HL-60 (cell line): ENCODE measurements at regions not wholly inside any gene's neighbourhood (a gene's known extent, or its start where the extent isn't known, plus 50 kb on each side); places are given as distances from the start of the nearest gene placed in this dataset.

ENCODE experiments used
- DNase-seq, 2 experiments: peaks; one replicate each; pipeline ENCODE4 v3.0.0-alpha.2; 2010 to 2020; ENCODE audit warnings: low read depth in 1 of 2, low spot score in 1 of 2
- H3K27ac ChIP-seq: fragments of 250-450 bp; sonication (Bioruptor Pico); replicated peaks from 2 replicates; pipeline ENCODE4 v1.5.1; 2020; ENCODE audit warnings: mild to moderate bottlenecking, moderate library complexity
- H3K27me3 ChIP-seq: fragments of 250-450 bp; sonication (Bioruptor Pico); 2 replicates; pipeline ENCODE4 v1.5.1; 2021; ENCODE audit warnings: mild to moderate bottlenecking, moderate library complexity; ENCODE audit not compliant: insufficient read depth, poor library complexity, severe bottlenecking
- H3K4me3 ChIP-seq: replicated peaks from 2 replicates; pipeline ENCODE4 v1.5.1; 2011; ENCODE audit warnings: mild to moderate bottlenecking, control low read depth, low read length; ENCODE audit not compliant: insufficient read depth
- GABPA ChIP-seq: IDR thresholded peaks from 2 replicates; pipeline ENCODE4 v1.6.1; 2012; ENCODE audit warnings: low read depth
- POLR2AphosphoS5 ChIP-seq: IDR thresholded peaks from 2 replicates; pipeline ENCODE4 v1.6.1; 2012; ENCODE audit warnings: low read depth
- REST ChIP-seq: IDR thresholded peaks from 2 replicates; pipeline ENCODE4 v1.6.1; 2012; ENCODE audit warnings: low read depth; ENCODE audit not compliant: insufficient replicate concordance
- SPI1 ChIP-seq: IDR thresholded peaks from 2 replicates; pipeline ENCODE4 v1.6.1; 2012; ENCODE audit warnings: low read depth, mild to moderate bottlenecking, borderline replicate concordance
- TF ChIP-seq, protein P1 (sequence below): IDR thresholded peaks from one replicate; pipeline ENCODE4 v1.5.1; 2011; ENCODE audit warnings: low read length, control low read depth, inconsistent platforms; ENCODE audit not compliant: insufficient read depth

GRCh38 chr10:125226005-125226404 is 65.6 kb upstream of the CTBP2 start:
- H3K27ac ChIP-seq: no peak overlapping the region
- no peak overlapping the region for H3K4me3 ChIP-seq
- DNase-seq: no peak
- H3K27me3 ChIP-seq: no peaks in the 10 kb centered on the region
- no peak for TF ChIP-seq REST

DNA sequence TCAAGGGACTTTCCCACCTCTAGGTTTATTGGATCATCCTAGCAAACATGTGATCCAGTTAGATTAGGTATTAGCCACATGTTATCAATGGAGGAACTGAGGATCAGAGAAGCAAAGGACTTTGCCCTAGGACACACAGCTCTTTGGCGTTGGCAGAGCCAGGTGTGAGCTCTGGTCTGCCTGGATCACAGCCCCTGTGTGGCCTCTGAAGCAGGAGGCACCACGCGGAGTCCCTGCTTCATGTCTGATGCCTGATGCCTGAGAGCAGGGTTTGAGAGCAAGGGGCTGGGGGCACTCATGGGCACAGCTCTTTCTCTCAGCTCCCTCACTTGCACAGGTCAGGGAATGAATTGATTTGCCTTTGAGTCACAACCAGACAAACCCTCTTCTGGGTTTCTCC is 64.7 kb upstream of the CTBP2 start:
- Histone ChIP-seq H3K4me3 (no peak overlapping the region), H3K27me3 (no peaks in the 10 kb centered on the region), H3K27ac (no peak overlapping the region)
- TF ChIP-seq REST: no peak
- TF ChIP-seq GABPA: no peak
- no peak for TF ChIP-seq POLR2AphosphoS5
- no peak for TF ChIP-seq SPI1
- TF ChIP-seq, protein P1, sequence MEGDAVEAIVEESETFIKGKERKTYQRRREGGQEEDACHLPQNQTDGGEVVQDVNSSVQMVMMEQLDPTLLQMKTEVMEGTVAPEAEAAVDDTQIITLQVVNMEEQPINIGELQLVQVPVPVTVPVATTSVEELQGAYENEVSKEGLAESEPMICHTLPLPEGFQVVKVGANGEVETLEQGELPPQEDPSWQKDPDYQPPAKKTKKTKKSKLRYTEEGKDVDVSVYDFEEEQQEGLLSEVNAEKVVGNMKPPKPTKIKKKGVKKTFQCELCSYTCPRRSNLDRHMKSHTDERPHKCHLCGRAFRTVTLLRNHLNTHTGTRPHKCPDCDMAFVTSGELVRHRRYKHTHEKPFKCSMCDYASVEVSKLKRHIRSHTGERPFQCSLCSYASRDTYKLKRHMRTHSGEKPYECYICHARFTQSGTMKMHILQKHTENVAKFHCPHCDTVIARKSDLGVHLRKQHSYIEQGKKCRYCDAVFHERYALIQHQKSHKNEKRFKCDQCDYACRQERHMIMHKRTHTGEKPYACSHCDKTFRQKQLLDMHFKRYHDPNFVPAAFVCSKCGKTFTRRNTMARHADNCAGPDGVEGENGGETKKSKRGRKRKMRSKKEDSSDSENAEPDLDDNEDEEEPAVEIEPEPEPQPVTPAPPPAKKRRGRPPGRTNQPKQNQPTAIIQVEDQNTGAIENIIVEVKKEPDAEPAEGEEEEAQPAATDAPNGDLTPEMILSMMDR: no peak
- DNase-seq: no peak

- Histone ChIP-seq H3K4me3 (no peak overlapping the region), H3K27me3 (no peaks in the 10 kb centered on the region), H3K27ac (no peak overlapping the region)
- no peak for TF ChIP-seq REST
- no peak for TF ChIP-seq GABPA
- TF ChIP-seq, protein P1: no peak
- TF ChIP-seq SPI1: no peak
- no peak for TF ChIP-seq POLR2AphosphoS5
- DNase-seq: no peak
Measured at GRCh38 chr10:125222515-125223308, 62.3 kb upstream of the CTBP2 start.
